ENCODE measurements at regions not wholly inside any gene's neighbourhood (a gene's known extent, or its start where the extent isn't known, plus 50 kb on each side); places are given as distances from the start of the nearest gene placed in this dataset.

DNA sequence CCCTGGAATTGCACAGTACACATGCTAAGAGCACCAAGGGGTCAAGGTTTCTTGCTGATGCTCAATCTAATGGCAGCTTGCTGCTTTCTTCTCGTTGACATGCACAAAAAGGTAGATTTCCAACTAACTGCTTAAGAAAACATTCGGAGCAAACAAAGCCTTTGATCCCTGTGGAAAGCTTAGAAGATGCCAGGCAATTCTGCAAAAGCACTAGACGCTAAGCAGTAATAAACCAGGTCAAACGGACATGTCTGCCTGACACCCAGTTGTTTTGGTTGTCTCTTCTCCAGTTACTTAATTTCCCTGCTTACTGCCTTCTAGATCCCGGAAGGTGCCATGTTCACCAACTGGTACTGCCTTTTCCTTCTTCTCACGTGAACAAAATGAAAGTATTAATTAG, 100.5 kb upstream of the TMCC3 start:
- TF ChIP-seq, protein P1, sequence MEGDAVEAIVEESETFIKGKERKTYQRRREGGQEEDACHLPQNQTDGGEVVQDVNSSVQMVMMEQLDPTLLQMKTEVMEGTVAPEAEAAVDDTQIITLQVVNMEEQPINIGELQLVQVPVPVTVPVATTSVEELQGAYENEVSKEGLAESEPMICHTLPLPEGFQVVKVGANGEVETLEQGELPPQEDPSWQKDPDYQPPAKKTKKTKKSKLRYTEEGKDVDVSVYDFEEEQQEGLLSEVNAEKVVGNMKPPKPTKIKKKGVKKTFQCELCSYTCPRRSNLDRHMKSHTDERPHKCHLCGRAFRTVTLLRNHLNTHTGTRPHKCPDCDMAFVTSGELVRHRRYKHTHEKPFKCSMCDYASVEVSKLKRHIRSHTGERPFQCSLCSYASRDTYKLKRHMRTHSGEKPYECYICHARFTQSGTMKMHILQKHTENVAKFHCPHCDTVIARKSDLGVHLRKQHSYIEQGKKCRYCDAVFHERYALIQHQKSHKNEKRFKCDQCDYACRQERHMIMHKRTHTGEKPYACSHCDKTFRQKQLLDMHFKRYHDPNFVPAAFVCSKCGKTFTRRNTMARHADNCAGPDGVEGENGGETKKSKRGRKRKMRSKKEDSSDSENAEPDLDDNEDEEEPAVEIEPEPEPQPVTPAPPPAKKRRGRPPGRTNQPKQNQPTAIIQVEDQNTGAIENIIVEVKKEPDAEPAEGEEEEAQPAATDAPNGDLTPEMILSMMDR (IDR thresholded peaks at IDR 0.05): no peak
- no peak for TF ChIP-seq POLR2A (IDR thresholded peaks at IDR 0.05)
